GM18499 (cell line): ENCODE measurements at regions not wholly inside any gene's neighbourhood (a gene's known extent, or its start where the extent isn't known, plus 50 kb on each side); places are given as distances from the start of the nearest gene placed in this dataset.

Source experiments
- ATAC-seq: cut with Tn5 transposase; IDR thresholded peaks from one replicate; pipeline ENCODE4 v1.9.1; 2021; ENCODE audit warnings: moderate number of reproducible peaks; ENCODE audit not compliant: insufficient read depth, unreplicated experiment

DNA sequence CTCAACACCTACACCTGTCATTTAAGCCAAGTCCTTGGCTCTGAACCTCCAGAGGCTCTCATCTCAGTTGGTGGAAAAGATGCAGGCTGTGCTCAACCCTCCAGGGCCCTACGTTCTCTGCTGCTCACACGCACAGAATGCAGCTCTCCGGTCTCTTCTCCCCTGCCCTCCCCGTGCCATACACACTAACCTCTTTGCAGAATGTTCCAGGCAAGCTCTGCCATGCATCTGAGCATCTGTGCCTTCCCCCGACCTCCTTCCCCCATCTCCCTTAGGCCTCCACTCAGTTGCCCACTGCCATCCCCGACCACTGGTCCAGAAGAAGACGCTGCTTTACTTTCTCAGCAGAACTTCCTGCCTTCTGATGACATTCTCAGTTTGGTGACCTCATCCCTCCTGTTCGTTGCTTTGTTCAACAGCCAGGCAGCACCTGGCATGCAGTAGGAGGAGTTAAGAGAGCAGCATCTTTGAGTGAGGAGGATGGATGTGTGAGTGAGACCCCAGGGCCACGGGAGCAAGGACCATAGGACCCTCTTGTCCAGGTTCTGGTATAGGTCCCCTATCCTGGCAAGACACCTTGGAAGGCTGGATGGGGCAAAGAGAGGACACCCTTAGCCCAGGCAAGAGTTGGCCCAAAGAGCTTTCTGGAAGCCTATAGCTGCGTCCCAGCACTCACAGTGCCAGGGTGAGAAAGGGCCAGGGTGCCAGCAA lies 598.0 kb downstream of the BRD1 start:
- ATAC-seq: no peak

DNA sequence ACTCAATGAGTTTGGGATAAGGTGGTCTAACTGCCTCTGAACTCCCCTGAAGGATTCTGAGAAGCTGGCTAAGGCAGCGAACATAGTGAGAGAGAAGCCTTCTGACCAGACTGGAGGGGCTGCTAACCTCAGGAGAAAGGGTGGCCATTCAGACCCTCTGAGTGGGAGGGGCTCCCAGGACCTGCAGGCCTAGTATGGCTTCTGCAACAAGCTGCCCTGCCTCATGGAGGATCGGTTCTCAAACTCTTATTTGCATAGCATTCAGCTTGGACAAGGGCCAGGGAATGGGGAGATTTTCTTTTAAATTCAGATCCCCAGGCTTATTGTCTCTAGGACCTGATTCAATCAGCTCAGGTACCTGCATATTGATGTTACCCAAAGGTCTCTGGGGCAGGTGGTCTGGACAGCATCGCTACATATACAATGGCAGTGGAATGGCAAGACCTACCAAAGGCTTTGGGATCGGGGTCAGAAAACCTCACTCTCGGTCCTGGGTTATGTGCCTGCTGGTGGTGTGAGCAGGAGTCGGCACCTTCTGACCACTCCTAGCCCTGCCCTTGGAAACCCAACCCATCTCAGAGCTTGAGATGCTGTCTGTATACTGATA lies 599.1 kb downstream of the BRD1 start:
- no peak for ATAC-seq

DNA sequence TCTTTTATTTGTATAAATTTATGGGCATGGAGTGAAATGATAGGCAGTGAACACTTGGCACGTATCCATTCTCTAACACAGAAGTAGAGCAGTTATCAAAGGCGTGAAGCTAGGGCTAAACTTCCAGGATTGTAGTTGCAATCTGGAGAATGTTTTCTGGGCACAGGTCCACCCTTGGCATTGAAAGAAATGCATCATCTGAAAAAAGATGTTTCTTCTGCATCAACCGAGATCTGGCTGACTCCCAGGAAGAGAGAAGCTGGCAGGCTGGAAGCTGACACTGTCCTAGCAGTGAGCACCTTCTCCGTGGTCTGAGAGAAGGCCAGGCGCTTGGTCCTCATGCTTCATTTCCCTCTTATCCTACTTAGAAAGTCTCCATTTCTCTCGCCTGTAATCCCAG lies 600.0 kb downstream of the BRD1 start:
- no peak for ATAC-seq

DNA sequence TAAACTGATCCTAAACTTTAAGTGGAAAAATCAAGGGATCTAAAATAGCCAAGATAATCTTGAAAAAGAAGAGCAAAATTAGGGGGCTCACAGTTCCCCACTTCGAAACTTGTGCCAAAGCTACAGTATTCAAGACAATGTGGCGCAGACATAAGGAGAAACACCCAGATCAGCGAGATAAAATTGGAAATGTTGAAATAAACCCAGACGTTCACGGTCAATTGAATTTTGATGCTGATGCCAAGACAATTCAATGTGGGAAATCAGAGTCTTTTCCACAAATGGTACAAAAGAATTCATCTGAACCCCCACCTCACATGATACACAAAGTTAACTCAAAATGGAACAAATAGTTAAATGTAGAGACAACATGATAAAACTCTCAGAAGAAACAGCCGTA lies 601.6 kb downstream of the BRD1 start:
- ATAC-seq: no peak

DNA sequence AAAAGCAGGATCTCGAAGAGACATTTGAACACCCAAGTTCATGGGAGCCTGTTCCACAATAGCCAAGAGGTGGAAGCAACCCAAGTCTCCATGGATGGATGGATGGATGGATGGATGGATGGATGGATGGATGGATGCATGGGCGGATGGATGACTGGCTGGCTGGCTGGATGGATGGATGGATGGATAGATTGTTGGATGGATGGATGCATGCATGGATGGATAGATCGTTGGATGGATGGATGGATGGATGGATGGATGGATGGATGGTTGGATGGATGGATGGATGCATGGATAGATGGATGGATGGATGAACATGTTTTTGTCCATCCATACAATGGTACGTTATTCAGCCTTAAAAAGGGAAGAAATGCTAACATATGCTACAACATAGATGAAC lies 603.4 kb downstream of the BRD1 start:
- no peak for ATAC-seq

DNA sequence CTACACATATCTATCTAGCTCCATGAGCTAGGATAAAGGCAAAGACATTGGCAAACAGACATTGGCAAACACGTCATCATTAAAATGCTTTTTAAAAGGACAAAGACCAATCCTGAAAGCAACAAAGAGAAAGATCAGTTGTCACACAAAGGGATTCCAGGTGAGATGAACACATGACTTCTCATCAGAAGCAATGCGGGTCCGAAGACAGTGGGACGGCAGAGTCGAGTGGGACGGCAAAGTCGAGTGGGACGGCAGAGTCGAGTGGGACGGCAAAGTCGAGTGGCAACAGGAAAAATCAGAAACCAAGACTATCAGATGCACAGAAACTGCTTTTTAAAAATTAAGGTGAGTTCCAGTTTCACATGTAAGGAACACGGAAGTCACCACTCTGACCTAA lies 609.5 kb downstream of the BRD1 start:
- no peak for ATAC-seq

DNA sequence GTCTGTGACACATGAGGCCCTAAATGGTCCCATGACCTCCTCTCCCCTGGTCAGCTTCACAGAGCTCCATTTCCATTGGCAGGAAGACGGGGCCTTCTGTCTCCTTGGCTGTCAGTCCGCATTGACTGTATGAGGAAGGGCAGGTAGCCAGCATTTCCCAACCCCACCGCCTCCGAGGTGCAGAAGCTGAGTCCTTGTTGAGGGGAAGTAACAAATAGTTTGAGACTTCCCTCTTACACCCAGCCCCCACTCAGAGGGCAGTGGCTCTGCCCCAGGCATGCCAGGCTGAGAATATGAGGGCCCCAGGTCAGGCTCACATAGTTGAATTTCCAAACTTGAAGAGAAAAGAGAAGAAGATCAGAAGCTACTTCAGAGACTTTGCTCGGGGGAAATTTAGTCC lies 611.1 kb downstream of the BRD1 start:
- no peak for ATAC-seq

DNA sequence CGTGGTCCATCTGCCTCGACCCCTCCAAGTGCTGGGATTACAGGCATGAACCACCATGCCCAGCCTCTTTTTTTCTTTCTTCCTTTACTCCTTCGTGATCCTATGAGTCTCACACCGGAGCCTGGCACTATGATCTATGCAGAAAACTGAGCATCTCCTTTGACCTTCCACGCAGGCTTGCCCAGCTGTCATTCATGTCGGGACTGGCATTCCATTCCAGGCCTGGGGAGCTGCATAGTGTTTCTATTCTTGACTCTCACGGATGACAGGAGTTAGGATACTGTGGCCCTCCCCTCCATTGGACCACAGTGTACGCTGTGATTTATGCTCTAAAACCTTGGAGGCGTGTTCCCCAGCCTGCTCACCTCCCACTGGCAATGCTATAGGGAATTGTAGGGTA lies 611.8 kb downstream of the BRD1 start:
- no peak for ATAC-seq

DNA sequence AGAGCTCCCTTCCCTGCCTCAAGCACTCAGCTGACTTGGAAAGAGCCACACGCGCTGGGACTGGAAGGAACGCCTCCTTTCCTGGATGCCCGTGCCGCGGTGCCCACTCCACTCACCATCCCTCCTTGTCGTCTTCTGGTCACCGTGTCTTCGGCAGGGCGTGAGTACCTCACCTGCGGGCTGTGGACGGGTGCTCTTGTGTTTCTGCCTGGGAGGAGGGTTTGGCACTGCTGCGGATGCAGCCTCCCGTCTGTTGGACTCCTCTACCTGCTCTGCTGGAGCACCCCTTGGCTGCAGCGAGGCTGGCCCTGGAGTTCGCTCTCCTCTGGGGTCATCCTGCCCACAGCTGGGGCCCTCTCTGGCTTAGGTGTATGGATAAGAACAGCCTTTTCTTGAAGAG lies 612.7 kb downstream of the BRD1 start:
- no peak for ATAC-seq

DNA sequence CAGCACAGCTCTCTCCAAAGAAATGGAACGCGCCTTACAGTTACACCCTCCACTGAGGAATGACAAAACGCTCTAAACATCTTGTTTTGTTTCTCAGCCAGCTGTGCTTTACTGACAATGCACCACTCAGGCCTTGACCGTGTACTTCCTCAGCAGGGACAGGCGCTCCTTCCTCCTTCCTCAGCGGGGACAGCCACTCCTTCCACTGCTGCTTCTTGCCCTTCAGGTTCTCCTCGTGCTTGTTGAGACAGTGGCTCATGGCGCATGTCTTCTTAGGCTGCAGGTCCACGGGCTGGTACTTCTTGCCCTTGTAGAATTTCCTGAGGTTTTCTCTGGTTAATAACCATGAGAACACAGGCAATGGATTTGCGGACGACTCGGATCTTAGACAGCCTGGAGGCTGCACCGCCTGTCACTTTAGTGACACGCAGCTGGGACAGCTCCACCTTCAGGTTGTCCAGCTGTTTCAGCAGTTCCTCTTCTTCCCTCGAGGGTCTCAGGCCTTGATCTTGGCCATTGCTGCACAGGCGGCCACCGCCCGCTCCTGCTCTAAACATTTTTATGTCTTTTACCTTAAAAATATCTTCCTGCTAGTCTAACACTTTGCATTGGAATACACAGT lies 613.8 kb downstream of the BRD1 start:
- no peak for ATAC-seq

DNA sequence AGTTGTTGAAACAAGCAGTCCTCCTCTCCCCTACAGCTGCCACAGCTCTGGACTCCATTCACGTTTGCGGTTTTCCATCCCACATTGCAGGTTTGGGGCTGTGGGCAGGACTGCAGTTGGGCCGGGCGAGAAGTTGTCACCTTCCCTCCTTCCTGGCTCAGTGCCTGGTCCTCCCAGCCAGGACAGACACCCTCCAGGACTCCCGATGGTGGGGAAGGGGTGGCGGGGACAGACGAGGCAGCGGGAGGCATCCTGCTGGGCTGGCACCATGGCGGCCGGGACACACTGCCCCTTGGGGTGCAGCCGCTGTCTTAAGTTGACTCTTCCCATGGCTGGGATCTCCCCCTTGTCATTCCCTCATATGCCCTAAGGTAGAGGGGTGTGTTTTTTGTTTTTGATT lies 615.2 kb downstream of the BRD1 start:
- no peak for ATAC-seq

DNA sequence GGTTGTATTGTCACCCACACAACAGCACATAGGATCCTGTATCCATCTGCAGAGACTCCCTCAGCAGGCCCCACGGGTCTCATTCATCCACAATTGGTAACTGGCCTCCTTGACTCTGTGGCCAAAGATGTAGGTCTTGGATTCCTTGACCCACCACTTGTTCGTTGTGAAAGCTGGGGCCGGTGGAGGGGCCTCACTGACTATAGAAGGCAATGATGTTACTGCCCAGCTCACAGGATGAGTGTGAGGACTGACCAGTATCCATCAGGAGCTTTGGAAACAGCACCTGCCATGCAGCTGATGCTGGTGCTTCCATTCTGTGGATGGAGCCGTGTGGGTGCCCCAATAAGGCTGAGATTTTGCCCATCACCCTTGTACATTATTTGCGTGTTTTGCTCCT lies 615.7 kb downstream of the BRD1 start:
- no peak for ATAC-seq

DNA sequence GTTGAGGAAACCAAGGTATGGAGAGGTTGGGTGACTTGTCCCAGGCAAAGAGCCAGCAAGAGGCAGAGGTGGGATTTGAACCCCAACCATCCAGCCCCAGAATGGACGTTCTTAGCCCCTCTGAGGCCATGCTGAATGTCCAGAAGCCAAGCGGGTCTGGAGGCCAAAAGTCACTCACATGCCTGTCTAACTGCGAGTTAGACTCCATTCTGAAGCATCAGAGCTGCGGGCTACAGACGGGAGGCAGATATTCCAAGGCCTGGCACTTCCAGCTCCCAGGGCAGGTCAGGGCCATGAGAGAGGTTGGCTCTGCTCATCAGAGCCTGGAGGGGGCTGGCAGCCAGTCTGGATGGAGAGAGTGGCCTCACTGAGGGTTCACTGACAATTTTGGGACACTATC lies 616.5 kb downstream of the BRD1 start:
- ATAC-seq: no peak

DNA sequence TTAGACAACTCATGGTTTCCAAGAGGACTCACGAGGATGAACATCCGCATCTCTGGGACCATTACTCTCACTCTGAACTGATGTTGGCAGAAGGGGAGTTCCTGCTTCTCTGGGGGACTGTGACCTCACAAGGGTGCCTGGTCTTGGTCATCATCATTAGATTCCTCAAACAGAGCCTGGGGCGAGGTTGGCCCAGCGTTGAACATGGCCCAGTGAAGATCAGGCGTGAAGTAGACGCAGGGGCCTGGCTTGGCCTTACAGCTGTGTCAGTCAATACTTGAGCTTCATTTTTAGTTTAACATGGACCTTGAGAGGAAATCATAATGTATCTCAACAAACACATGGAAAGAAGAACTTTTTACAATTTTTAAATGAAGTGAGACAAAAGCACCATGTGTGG lies 617.1 kb downstream of the BRD1 start:
- no peak for ATAC-seq

DNA sequence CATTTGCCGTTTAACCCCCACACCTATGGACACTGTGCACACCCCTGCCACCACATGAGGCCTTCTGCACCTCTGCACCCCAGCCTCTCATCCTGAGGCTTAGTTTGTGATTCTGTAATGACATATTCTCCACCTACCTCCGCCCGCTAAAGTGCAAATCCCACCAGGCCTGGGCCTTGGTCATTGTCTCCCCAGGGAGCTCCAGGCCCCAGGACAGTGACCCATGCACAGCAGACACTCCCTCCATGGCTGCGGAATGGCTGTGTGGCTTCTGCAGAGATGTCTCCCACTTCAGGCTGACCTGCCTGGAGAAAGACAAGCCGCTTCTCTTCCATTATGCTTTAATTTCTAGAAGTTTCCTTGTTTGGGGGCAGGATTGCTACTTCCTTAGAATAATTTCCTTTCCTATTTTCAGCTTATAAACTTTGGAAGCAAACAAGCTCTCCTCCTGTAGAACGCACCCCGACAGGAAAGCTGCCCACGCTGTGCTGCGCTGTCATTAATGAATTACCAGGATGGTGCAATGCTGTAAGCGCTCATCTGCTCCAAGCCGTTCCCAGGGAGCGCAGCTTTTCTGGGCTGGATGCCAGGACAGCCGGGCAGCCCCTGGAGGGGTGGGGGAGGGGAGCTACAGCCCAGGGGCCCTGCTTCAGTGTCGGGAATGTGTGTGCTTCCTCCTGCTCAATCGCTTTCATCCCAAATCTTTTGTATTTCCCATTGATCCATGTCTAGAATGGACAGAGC lies 618.0 kb downstream of the BRD1 start:
- ATAC-seq: no peak

DNA sequence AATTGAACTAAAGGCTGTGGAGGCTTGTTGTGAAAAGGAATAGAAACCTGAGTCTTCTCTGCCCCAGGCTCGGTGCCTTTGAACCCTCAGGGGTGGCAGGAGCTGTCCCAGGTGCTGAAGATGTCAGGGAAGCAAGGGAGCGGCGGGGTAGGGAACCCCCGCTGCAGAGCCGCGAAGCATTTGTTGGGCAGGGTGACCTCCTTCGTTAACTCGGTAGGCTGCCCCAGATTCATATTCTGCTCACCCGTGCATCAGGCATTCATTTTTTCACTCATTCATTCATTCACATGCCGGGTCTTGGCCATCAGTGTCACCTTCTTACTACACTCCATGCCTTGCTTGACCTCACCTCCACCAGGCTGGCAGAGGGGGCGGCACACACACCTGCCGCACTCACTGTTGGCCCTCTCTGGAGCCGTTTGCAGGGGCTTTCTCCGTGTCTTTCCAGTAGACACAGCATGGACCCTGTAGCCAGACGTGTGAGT lies 618.9 kb downstream of the BRD1 start:
- no peak for ATAC-seq

DNA sequence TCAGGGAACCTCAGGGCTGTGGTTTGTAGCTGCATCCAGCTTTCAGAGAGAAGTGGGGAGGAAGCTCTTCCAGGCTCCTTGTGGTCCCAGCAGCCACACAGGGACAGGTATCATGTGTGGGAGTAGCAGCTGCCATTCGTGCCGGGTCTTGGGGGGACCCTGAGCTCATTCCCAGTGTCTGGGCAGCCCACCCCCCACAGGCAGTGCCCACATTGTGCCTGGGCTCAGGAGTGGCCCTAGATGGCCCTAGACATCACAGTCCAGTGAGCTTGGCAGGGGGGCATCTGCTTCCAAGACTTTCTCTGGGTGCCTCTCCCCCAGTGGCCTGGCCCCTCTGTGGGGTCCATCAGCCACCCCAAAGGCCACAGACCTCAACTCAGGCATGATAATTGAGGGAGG lies 619.7 kb downstream of the BRD1 start:
- no peak for ATAC-seq

DNA sequence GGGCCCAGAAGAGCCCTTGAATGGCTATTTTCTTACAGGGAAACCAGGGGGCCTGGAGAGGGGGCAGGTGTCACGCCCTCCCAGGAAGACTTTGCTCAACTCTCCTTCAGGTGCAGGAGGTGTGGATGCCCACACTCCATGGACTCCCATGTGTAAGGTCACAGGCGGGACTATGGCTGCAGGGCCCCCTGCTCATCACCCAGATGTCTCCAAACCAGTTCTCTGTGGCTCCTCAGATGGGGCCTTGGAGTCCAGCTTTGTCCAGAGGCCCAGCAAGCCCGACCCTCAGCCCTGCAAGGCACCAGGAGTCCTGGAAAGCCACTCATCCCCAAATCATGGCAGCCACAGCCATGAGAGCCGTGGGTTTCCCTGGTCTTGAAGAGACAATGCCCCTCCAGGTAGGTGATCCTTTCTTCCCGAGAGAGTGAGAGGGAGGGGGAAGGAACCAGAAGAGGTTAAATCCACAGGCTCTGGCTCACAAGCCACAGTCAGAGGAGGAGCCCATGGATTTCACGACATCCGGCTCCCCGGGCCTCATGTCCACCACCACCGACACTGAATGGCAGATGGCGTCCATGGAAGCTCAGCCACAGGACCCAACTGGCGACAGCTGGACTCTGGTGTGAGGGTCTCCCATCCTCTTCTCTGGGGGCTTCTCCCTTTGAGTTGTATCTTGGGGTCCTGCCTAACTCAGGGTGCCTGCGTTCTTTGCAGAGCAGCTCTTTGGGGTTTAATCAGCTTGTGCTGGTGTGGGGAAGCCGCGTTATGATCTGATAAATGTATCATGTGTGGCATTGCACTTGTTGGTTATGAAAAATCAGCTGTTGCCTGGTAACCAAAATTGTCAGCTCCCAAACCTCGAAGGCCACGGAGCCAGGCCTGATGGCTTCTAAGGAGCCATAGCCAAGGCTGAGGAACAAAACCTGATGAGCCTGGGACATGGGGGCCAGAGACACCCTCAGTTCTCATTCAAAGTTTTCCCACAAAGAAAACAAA lies 620.4 kb downstream of the BRD1 start:
- no peak for ATAC-seq

DNA sequence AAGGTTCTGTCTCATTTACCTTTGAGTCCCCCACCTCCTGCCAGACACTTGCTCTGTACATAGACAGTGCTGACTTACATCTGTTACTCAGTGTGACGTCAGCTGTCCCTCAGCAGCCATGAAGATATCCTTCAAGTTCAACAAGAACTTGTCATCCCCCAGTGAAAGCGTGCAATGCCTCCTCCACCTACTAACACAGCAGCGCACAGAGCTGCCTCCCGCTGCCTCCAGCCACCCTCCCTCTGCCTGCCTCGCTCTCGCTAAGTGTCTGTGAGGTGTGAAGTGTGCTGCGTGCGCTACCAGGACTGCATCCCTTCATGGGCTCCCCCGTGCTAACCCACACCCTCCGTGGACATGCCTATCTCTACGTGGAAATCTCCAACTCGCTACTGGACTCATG lies 621.4 kb downstream of the BRD1 start:
- no peak for ATAC-seq

DNA sequence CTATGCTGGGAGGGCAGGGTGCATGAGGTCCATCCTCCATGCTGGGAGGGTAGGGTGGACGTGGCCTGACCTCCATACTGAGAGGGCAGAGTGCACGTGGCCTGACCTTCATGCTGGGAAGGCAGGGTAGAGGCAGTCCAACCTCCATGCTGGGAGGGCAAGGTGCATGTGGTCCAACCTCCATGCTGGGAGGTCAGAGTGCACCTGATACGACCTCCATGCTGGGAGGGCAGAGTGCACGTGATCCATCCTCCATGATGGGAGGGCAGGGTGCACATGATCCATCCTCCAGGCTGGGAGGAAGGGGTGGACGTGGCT lies 622.2 kb downstream of the BRD1 start:
- no peak for ATAC-seq
